ENCODE measurements at regions not wholly inside any gene's neighbourhood (a gene's known extent, or its start where the extent isn't known, plus 50 kb on each side); places are given as distances from the start of the nearest gene placed in this dataset.
"Not testable (repeated sequence)": the region's sequence is repeated elsewhere in the genome, so short reads cannot be mapped to it uniquely, and the experiment has no call there.

- Histone ChIP-seq H2AFZ (ENCODE audit: low read depth, low read length) (no peak overlapping the region), H3K9ac (ENCODE audit: low read length) (no peak overlapping the region), H3K27me3 (ENCODE audit: low read depth, low read length) (no peaks in the 10 kb centered on the region), H3K4me3 (ENCODE audit: low read length) (no peak overlapping the region), H3K9me3 (ENCODE audit: insufficient read depth, low read length) (no peaks in the 10 kb centered on the region), H3K79me2 (ENCODE audit: low read length) (no peaks in the 10 kb centered on the region), H4K20me1 (ENCODE audit: insufficient read depth, low read length) (no peaks in the 10 kb centered on the region), H3K27ac (ENCODE audit: low read length) (no peak overlapping the region), H3K4me1 (ENCODE audit: low read length) (no peaks in the 10 kb centered on the region), H3K36me3 (replicated peaks; ENCODE audit: low read depth, low read length) (no peaks in the 10 kb centered on the region), H3K4me2 (ENCODE audit: low read length) (no peak overlapping the region)
- TF ChIP-seq EZH2phosphoT487 (IDR thresholded peaks at IDR 0.05; ENCODE audit: low read depth): no peak
- no peak for TF ChIP-seq CTCF (IDR thresholded peaks at IDR 0.05; ENCODE audit: low read depth, low read length)
Measured at GRCh38 chr9:93891050-93891449, 64.1 kb downstream of the BARX1 start.

- H3K4me3 ChIP-seq (ENCODE audit: low read length): no peak overlapping the region
- no peaks in the 10 kb centered on the region for H3K79me2 ChIP-seq (ENCODE audit: low read length)
- no peaks in the 10 kb centered on the region for H3K27me3 ChIP-seq (ENCODE audit: low read depth, low read length)
- H3K9me3 ChIP-seq (ENCODE audit: insufficient read depth, low read length): no peaks in the 10 kb centered on the region
- H3K36me3 ChIP-seq (replicated peaks; ENCODE audit: low read depth, low read length): no peaks in the 10 kb centered on the region
- H4K20me1 ChIP-seq (ENCODE audit: insufficient read depth, low read length): no peaks in the 10 kb centered on the region
- H2AFZ ChIP-seq (ENCODE audit: low read depth, low read length): no peak overlapping the region
- no peak overlapping the region for H3K4me2 ChIP-seq (ENCODE audit: low read length)
- no peaks in the 10 kb centered on the region for H3K4me1 ChIP-seq (ENCODE audit: low read length)
- no peak overlapping the region for H3K27ac ChIP-seq (ENCODE audit: low read length)
- H3K9ac ChIP-seq (ENCODE audit: low read length): no peak overlapping the region
- TF ChIP-seq CTCF (IDR thresholded peaks at IDR 0.05; ENCODE audit: low read depth, low read length): no peak
- no peak for TF ChIP-seq EZH2phosphoT487 (IDR thresholded peaks at IDR 0.05; ENCODE audit: low read depth)
Measured at GRCh38 chr9:93890436-93890935, 64.7 kb downstream of the BARX1 start.

GRCh38 chr9:93886911-93887310, 68.2 kb downstream of the BARX1 start:
- Histone ChIP-seq H3K9me3 (ENCODE audit: insufficient read depth, low read length) (no peaks in the 10 kb centered on the region), H3K27ac (ENCODE audit: low read length) (no peak overlapping the region), H3K4me2 (ENCODE audit: low read length) (no peak overlapping the region), H3K36me3 (replicated peaks; ENCODE audit: low read depth, low read length) (no peaks in the 10 kb centered on the region), H3K79me2 (ENCODE audit: low read length) (no peaks in the 10 kb centered on the region), H4K20me1 (ENCODE audit: insufficient read depth, low read length) (no peaks in the 10 kb centered on the region), H3K9ac (ENCODE audit: low read length) (no peak overlapping the region), H3K27me3 (ENCODE audit: low read depth, low read length) (no peaks in the 10 kb centered on the region; the same call in 1 of the 2 replicates), H2AFZ (ENCODE audit: low read depth, low read length) (no peak overlapping the region), H3K4me1 (ENCODE audit: low read length) (no peaks in the 10 kb centered on the region), H3K4me3 (ENCODE audit: low read length) (no peak overlapping the region)
- TF ChIP-seq EZH2phosphoT487 (IDR thresholded peaks at IDR 0.05; ENCODE audit: low read depth): no peak
- no peak for TF ChIP-seq CTCF (IDR thresholded peaks at IDR 0.05; ENCODE audit: low read depth, low read length)

GRCh38 chr9:93884808-93885207, 70.3 kb downstream of the BARX1 start:
- Histone ChIP-seq H3K36me3 (replicated peaks; ENCODE audit: low read depth, low read length) (no peaks in the 10 kb centered on the region), H3K79me2 (ENCODE audit: low read length) (no peaks in the 10 kb centered on the region), H3K27me3 (ENCODE audit: low read depth, low read length) (no peaks in the 10 kb centered on the region; the same call in 1 of the 2 replicates), H3K4me3 (ENCODE audit: low read length) (no peak overlapping the region), H2AFZ (ENCODE audit: low read depth, low read length) (no peak overlapping the region), H3K9me3 (ENCODE audit: insufficient read depth, low read length) (no peaks in the 10 kb centered on the region), H3K4me1 (ENCODE audit: low read length) (no peaks in the 10 kb centered on the region), H3K27ac (ENCODE audit: low read length) (no peak overlapping the region), H3K9ac (ENCODE audit: low read length) (no peak overlapping the region), H3K4me2 (ENCODE audit: low read length) (no peak overlapping the region), H4K20me1 (ENCODE audit: insufficient read depth, low read length) (no peaks in the 10 kb centered on the region)
- TF ChIP-seq EZH2phosphoT487 (IDR thresholded peaks at IDR 0.05; ENCODE audit: low read depth): no peak
- TF ChIP-seq CTCF (IDR thresholded peaks at IDR 0.05; ENCODE audit: low read depth, low read length): no peak

GRCh38 chr9:93879662-93880407, 75.3 kb downstream of the BARX1 start:
- not testable (repeated sequence) for H3K27ac ChIP-seq (ENCODE audit: low read length); H3K4me3 ChIP-seq (ENCODE audit: low read length); H3K9me3 ChIP-seq (ENCODE audit: insufficient read depth, low read length); H3K36me3 ChIP-seq (replicated peaks; ENCODE audit: low read depth, low read length); H3K4me1 ChIP-seq (ENCODE audit: low read length); H2AFZ ChIP-seq (ENCODE audit: low read depth, low read length); H3K4me2 ChIP-seq (ENCODE audit: low read length); H3K27me3 ChIP-seq (ENCODE audit: low read depth, low read length); H4K20me1 ChIP-seq (ENCODE audit: insufficient read depth, low read length); H3K9ac ChIP-seq (ENCODE audit: low read length); H3K79me2 ChIP-seq (ENCODE audit: low read length)
